LNCAP (cell line): ENCODE measurements at regions not wholly inside any gene's neighbourhood (a gene's known extent, or its start where the extent isn't known, plus 50 kb on each side); places are given as distances from the start of the nearest gene placed in this dataset.
A peak's percentile ranks its signal among the peaks of the same experiment; 100 is the strongest.

Experiments
- CTCF ChIP-seq: fragments of 450-650 bp; IDR thresholded peaks from 2 replicates; pipeline ENCODE4 v1.5.1; 2017; ENCODE audit warnings: mild to moderate bottlenecking

GRCh38 chr20:37615340-37616109 lies 78.3 kb upstream of the CTNNBL1 start:
- TF ChIP-seq CTCF = peak; percentile 75

- TF ChIP-seq CTCF = no peak
These were observed 82.0 kb upstream of the CTNNBL1 start for GRCh38 chr20:37611852-37612251.

DNA sequence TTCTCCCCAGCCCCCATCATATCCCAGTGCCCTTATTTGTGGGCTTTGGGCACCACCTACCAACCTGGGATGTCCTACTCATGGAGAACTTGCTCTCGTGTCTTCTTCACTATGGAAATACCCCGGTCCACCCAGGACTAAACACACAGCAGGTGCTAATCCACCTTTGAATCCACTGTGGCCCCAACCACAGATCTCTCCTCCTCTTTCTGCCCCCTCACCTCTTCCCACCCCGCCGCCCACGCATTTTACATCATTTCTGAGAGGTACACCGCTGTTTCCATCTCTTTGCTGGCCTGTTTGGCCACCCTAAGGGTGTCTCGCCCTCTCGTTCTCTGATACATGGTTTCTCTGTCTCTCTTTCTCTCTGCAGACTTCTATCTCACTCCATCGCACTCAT lies 82.5 kb upstream of the CTNNBL1 start:
- no peak for TF ChIP-seq CTCF

DNA sequence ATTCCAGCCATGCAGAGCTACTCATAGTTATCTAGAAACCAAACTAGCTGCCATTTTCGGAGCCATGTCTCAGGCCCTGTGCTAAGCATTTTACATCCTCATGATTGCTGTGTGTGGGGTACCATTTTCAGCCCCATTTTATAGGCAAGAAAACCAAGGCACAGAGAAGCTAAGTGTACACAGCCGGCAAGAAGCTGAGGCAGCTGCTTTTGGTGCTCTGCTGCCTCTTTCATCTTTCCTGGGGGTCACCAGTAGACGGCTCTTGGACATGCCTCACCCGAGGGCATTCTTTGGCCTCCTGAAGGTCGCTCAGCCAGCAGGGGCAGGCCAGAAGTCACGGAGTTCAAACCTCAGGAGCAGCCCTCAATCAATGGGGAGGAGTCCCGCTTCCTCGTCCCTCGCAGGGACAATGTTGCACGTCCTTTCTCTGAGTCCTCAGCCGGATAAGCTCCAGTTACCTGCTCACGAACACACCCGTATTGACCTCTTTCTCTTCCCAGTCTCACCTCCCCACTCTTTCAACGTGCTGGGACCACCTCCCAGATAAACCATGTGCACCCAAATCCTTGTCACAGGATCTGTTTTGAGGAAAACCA lies 82.6 kb upstream of the BLCAP start:
- no peak for TF ChIP-seq CTCF

GRCh38 chr20:37602634-37603033 lies 75.0 kb upstream of the BLCAP start:
- no peak for TF ChIP-seq CTCF

DNA sequence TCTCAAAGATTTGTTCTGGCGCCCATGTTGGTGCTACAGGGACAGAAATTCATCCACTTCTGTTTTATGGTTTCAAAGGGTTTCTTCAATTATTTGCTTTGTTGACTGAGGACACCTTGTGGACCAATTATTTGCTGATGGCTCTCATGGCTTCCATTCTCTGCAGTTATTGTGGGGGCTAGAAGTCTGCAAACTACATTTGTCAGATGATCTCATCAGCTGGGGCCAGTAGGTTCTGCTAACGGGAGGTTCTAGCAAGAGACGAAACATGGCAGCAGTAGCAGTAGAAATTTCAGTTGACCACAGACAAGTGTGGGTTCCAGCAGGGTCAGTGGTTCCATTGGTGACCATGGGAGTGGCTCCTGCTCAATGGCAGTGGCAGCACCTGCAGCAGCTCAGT lies 72.8 kb upstream of the BLCAP start:
- TF ChIP-seq CTCF = no peak

DNA sequence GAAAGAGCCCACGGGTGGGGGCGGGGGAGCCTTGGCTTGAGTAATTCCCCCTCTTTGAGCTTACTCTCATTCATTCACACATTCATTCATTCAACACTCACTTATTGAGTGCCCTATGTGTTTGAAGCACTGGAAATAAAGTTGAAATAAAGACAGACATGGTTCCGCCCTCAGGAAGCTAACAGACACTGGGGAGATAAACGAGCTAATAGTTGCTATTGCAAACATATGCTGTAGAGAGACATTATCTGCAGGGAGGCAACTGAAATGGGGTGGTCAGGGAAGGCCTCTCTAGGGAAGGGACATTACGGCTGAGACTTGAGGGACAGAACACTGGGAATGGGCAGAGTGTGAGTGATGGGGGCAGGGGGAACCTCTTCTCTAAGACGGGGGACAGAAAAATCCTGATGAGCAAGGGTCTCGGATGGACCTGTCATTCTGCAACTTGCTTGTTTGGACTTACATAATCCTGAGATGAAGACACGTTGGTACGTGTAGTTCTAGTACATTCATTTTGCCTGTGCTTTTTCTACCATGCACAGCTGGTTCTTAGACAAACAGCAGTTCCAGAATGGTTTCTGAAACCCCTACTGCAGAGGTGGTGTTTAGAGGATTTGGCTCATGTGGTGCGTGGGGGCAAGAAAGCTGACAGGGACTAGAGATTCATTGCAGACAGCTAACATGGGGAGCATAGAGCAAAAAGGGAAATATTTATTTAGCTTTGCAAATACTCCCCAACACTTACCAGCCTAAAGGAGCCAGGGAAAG lies 71.1 kb upstream of the BLCAP start:
- TF ChIP-seq CTCF = no peak
